GM21515 (cell line): ENCODE measurements at regions not wholly inside any gene's neighbourhood (a gene's known extent, or its start where the extent isn't known, plus 50 kb on each side); places are given as distances from the start of the nearest gene placed in this dataset.
A peak's percentile ranks its signal among the peaks of the same experiment; 100 is the strongest.
"Not testable (repeated sequence)": the region's sequence is repeated elsewhere in the genome, so short reads cannot be mapped to it uniquely, and the experiment has no call there.

Experiments used
- ATAC-seq: cut with Tn5 transposase; IDR thresholded peaks from one replicate; pipeline ENCODE4 v1.9.1; 2021; ENCODE audit not compliant: unreplicated experiment

DNA sequence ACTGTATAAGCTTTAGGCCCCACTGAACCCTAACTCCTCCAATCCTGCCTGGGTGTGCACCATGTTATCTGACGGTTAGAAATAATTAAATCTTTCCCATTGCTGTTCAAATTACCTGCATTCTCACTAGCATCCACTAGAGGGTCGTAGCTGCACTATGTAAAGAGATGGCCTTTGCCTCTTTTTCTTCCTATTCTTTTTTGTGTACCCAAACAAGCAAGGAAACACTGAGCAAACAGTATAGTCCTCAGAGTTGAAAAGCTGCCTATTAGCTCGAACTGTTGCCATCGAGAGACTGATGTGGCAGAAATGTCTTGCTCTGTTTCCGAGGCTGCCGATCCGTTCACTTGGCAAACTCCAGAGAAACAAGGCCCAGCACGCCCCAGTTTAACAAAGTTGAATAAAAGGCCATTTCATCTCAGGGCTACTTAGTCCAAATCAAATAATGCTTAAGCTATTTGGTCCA is 163.8 kb upstream of the TRPM3 start:
- peak; percentile 94 for ATAC-seq

DNA sequence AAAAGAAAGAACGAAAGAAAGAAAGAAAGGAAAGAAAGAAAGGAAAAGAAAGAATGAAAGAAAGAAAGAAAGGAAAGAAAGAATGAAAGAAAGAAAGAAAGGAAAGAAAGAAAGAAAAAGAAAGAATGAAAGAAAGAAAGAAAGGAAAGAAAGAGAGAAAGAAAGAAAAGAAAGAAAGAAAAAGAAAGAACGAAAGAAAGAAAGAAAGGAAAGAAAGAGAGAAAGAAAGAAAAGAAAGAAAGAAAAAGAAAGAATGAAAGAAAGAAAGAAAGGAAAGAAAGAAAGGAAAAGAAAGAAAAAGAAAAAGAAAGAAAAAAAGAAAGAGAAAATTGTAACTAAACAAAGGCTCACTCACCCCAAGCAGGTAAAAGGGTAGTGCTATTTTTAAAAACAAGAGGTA is 160.7 kb upstream of the TRPM3 start:
- not testable (repeated sequence) for ATAC-seq

DNA sequence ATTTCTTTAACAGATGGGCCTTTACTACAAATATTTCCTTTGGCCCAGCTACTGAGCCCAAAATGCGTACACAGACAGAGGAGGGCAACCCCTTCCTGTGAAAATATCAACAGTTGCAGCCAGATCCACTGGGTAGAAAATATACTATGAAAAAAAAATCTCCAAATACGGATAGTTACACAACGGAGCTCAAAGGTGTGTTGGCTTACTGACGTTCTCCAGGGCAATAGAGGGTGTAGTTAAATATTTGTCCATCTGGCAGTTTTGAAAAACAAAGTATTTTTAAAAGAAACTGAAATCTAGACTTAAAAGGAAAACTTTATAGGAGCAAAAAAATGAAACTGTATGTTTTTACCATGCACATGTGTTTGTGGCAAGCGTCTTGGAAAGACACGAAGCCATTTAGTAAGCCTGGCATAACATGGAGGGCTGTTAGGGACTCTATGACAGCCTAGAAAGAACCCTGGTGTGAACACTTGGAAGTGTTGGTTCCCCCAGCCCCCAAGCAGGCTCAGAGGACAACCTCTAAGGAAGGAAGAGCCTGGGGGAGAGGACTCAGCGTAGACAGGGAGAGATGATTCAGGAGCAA is 157.8 kb upstream of the TRPM3 start:
- no peak for ATAC-seq

DNA sequence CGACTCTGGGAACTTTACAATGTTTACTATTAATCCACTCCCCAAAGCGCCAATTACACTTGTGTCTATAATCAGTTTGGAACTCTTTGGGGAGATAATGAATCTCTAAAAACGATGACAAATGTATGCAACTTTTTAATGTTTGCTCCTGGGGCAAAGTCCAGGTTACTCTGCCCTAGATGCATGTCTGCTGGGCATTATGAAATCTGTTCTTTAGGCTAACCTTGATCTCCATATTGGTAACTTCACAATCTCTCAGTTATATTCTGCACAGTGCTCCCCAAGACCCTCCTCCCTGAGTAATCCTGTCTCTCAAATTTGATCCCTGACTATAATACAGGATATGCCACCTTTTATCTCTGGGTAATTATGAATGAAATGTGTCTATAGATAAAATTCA is 152.2 kb upstream of the TRPM3 start:
- no peak for ATAC-seq

DNA sequence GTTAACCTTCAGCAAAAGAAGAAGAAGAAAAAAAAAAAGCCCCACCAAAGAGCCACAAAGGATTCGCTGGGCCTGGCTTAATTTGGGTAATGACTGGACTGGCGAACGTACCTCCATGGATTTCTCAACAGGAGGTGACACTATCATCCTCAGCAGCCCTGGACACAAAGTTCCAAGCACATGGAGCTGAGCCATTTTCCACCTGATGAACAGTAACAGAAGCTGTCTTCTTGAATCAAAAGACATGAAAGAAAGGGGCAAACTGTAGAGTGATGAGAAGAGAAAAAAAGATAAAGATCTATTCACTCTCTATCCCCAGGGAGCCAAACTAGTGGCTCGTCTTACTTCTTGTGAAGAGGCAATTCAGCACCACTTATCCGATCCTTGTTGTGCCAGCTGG is 150.2 kb upstream of the TRPM3 start:
- ATAC-seq = no peak

DNA sequence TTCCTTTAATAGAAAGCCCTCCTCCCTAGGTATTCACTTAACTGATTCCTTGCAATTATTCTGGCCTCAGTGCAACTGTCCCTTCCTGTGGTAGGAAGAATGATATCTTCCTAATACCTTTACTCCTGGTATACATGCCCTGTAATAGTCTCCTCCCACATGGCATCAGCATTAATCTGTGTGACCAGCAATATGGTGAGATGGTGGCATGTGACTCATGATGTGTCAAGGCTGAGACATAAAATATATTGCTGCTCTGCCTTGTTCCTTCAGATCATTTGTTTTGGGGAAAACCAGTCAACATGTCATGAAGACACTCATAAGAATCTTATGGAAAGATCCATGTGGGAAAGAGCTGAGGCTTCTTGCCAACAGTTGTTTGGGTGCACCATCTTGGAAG is 149.1 kb upstream of the TRPM3 start:
- no peak for ATAC-seq

DNA sequence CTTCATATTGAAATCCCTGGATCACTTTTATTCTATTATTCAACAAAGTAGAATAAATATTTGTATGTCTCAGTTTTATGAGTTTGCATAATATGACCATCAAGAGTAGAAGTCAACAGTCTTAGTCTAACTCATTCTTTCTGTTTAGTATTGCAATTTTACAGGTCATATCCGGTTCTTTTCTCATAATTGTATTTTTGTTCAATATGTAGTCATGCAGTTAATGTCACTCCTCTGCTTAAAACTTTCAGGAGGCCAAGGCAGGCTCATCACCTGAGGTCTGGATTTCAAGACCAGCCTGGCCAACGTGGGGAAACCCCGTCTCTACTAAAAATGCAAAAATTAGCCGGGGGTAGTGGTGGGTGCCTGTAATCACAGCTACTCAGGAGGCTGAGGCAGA is 148.4 kb upstream of the TRPM3 start:
- ATAC-seq = no peak

- ATAC-seq = no peak
These were observed 147.6 kb upstream of the TRPM3 start for GRCh38 chr9:71268871-71269635.

GRCh38 chr9:71263451-71263850 is 142.0 kb upstream of the TRPM3 start:
- ATAC-seq = no peak

GRCh38 chr9:71260419-71260818 is 139.0 kb upstream of the TRPM3 start:
- ATAC-seq = not testable (repeated sequence)

- no peak for ATAC-seq
These were observed 133.3 kb upstream of the TRPM3 start for GRCh38 chr9:71254592-71255277.

GRCh38 chr9:71253011-71253410 is 131.6 kb upstream of the TRPM3 start:
- ATAC-seq = no peak

GRCh38 chr9:71250581-71250980 is 129.2 kb upstream of the TRPM3 start:
- ATAC-seq = no peak

- peak; percentile 81 for ATAC-seq
These were observed 128.4 kb upstream of the TRPM3 start for GRCh38 chr9:71249729-71250317.

DNA sequence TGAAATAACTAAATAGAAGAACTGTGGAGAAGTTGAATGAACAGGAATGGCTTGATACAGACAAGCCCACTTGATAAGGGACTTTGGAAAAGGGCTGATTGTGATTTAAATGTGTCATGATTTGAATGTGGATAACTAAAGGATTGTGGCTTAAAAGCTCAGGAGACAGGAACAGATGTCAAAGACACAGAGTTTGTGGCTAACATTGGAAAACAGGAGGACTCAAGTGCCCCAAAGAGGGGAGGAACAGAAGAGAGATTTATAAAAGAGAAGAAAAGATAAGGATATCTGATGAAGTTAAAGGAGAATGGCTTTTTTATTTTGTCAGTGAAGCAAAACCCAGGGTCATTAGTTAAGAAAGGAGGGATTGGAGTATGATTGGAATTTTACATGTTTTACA is 124.2 kb upstream of the TRPM3 start:
- ATAC-seq = no peak

DNA sequence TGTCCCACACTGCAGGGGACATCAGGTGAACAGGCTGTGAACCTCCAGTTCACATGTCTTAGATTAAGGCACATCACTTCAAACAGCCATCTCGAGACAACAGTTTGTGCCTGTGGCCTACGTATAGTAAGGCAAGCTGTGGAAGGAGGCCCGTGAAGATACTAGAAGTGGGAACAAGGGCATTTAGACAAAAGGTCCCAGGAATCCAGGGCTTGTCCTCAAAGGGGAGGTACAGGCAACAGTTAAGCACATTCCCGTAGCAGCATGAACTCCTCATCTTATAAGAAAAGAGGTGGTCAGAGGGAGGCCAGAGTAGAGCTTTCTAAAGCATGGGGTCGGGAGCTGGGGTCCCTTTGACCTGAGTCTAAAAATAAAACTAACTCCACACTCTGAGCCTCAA is 122.5 kb upstream of the TRPM3 start:
- ATAC-seq = no peak

- no peak for ATAC-seq
These were observed 120.7 kb upstream of the TRPM3 start for GRCh38 chr9:71242081-71242480.

DNA sequence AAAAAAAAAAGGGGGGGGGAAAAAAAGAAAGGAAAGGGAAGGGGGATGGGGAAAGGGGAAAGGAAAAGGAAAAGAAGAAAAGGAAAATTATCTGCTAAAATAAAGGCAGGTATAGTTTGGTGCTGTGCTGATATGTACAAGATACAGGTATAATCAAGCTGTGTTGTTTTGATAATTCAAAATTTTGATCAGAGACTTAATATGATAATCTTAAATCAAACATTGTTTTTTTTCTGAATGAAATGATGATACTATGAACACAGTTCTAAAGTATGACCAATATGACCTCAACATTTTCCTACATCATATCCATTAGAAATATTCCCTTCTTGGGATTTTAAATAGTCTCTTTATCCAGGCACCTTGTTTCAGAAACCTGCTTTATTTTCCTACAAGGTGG is 115.6 kb upstream of the TRPM3 start:
- no peak for ATAC-seq

GRCh38 chr9:71233646-71234045 is 112.2 kb upstream of the TRPM3 start:
- ATAC-seq = no peak

GRCh38 chr9:71223953-71224538 is 102.6 kb upstream of the TRPM3 start:
- ATAC-seq = no peak

- ATAC-seq = no peak
These were observed 97.4 kb upstream of the TRPM3 start for GRCh38 chr9:71218774-71219173.
